Endometrial microvascular endothelial cells (primary cell): ENCODE measurements at regions not wholly inside any gene's neighbourhood (a gene's known extent, or its start where the extent isn't known, plus 50 kb on each side); places are given as distances from the start of the nearest gene placed in this dataset.
"Not testable (repeated sequence)": the region's sequence is repeated elsewhere in the genome, so short reads cannot be mapped to it uniquely, and the experiment has no call there.

Source experiments
- in situ Hi-C: cut with HindIII; loops from 2 replicates; pipeline ENCODE4 v1.10.0; 2017; ENCODE audit warnings: low sequenced_read_pairs, low pct_unique_long_range_greater_than_20kb; ENCODE audit errors: inconsistent ontology term

- in situ Hi-C loops, result no loop called here
These were observed 798.4 kb downstream of the PCDH17 start for GRCh38 chr13:58429917-58430316.

- in situ Hi-C loops, result no loop called here
These were observed 803.4 kb downstream of the PCDH17 start for GRCh38 chr13:58434943-58435342.

- in situ Hi-C loops, result no loop called here
These were observed 805.9 kb downstream of the PCDH17 start for GRCh38 chr13:58437427-58437826.

GRCh38 chr13:58446979-58447378, 815.4 kb downstream of the PCDH17 start:
- in situ Hi-C loops, result no loop called here

GRCh38 chr13:58452123-58452623, 820.6 kb downstream of the PCDH17 start:
- in situ Hi-C loops, result no loop called here

- in situ Hi-C loops, result no loop called here
These were observed 823.5 kb downstream of the PCDH17 start for GRCh38 chr13:58455094-58455493.

- in situ Hi-C loops, result no loop called here
These were observed 829.7 kb downstream of the PCDH17 start for GRCh38 chr13:58461217-58461616.

- in situ Hi-C loops, result no loop called here
These were observed 832.3 kb downstream of the PCDH17 start for GRCh38 chr13:58463841-58464240.

GRCh38 chr13:58467176-58467575, 835.6 kb downstream of the PCDH17 start:
- in situ Hi-C loops, result no loop called here

GRCh38 chr13:58472483-58472882, 840.9 kb downstream of the PCDH17 start:
- in situ Hi-C loops, result no loop called here

- in situ Hi-C loops, result no loop called here
These were observed 843.0 kb downstream of the PCDH17 start for GRCh38 chr13:58474581-58474980.

- in situ Hi-C loops, result no loop called here
These were observed 844.8 kb downstream of the PCDH17 start for GRCh38 chr13:58476206-58476918.

GRCh38 chr13:58478858-58479257, 847.3 kb downstream of the PCDH17 start:
- in situ Hi-C loops, result no loop called here

GRCh38 chr13:58480061-58480460, 848.5 kb downstream of the PCDH17 start:
- in situ Hi-C loops, result no loop called here

- in situ Hi-C loops, result no loop called here
These were observed 856.7 kb downstream of the PCDH17 start for GRCh38 chr13:58488251-58488650.

GRCh38 chr13:58495668-58496067, 864.1 kb downstream of the PCDH17 start:
- in situ Hi-C loops, result no loop called here

GRCh38 chr13:58500938-58501337, 869.4 kb downstream of the PCDH17 start:
- in situ Hi-C loops, result no loop called here

GRCh38 chr13:58504202-58504700, 872.7 kb downstream of the PCDH17 start:
- in situ Hi-C loops, result not testable (repeated sequence)

GRCh38 chr13:58505262-58505920, 873.8 kb downstream of the PCDH17 start:
- in situ Hi-C loops, result not testable (repeated sequence)

GRCh38 chr13:58528351-58528750, 896.8 kb downstream of the PCDH17 start:
- in situ Hi-C loops, result no loop called here
